ENCODE measurements at regions not wholly inside any gene's neighbourhood (a gene's known extent, or its start where the extent isn't known, plus 50 kb on each side); places are given as distances from the start of the nearest gene placed in this dataset.

DNA sequence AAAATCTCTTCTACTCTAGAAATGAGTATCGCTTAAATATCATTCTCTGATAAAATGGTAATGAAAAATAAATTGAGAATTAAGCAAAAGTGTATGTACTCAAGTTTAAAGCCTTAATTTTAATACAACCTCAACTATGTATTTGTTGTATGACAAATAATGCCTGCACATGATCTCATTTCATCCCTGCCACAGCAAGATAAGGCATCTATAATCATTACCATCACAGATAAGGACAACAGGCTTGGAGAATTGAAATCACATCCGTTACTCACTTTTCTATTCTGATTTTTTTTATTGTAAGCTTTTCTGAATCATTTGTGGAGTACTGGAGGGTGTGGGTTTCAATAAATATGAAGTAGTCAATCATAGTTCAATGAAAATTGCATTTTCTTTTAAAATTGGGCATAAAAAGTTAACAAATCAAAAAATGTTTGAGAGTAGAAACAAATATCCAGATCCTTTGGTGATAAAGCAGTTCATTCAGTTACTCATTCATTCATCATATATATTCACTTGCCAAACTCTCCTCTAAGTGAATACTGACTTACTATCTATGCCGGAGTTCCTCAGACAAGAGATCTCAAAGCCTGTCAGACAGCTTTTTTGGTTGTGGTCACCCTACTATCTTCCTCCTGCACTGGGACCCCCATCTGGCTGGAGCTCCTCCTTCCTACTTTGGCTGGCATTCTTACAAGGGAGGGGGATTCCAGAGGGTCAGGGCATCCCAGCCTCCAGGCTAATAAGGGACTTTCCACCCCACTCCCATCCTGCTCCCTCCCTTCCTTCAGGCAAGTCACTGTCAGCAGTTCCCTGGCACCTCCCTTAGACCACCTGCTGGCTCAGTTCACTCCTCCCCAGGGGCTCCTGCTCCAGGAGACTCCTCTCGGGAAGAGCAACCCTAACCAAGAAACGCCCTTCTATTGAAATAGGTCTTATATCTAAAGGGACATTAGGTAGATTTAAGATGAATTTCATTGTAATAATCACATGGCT, 118.6 kb downstream of the OGFRL1 start:
- Mint-ChIP-seq H3K27ac (no peak overlapping the region), H3K9me3 (peaks cover 0 to 3% (median 0%) of the 10 kb centered on the region in 7 donors), H3K27me3 (peaks cover 7% of the 10 kb centered on the region), H3K4me1 (no peaks in the 10 kb centered on the region), H3K4me3 (no peak overlapping the region), H3K36me3 (no peaks in the 10 kb centered on the region)
- Histone ChIP-seq H3K27me3 (ENCODE audit: control insufficient read depth, insufficient read depth, low read length) (no peaks in the 10 kb centered on the region), H3K9me3 (ENCODE audit: control insufficient read depth in 2 of 2, low read length in 2 of 2) (no peaks in the 10 kb centered on the region), H3K36me3 (ENCODE audit: control insufficient read depth, insufficient read depth, low read length) (no peaks in the 10 kb centered on the region), H3K27ac (ENCODE audit: insufficient read depth, low read length, poor library complexity, severe bottlenecking) (no peak overlapping the region), H3K4me3 (ENCODE audit: low read depth, low read length) (no peak overlapping the region), H3K4me1 (ENCODE audit: control insufficient read depth, insufficient read depth, low read length, poor library complexity, severe bottlenecking) (no peaks in the 10 kb centered on the region)
- DNase-seq: no peak
- no peak for ATAC-seq (ENCODE audit: low read depth in 2 of 2)

DNA sequence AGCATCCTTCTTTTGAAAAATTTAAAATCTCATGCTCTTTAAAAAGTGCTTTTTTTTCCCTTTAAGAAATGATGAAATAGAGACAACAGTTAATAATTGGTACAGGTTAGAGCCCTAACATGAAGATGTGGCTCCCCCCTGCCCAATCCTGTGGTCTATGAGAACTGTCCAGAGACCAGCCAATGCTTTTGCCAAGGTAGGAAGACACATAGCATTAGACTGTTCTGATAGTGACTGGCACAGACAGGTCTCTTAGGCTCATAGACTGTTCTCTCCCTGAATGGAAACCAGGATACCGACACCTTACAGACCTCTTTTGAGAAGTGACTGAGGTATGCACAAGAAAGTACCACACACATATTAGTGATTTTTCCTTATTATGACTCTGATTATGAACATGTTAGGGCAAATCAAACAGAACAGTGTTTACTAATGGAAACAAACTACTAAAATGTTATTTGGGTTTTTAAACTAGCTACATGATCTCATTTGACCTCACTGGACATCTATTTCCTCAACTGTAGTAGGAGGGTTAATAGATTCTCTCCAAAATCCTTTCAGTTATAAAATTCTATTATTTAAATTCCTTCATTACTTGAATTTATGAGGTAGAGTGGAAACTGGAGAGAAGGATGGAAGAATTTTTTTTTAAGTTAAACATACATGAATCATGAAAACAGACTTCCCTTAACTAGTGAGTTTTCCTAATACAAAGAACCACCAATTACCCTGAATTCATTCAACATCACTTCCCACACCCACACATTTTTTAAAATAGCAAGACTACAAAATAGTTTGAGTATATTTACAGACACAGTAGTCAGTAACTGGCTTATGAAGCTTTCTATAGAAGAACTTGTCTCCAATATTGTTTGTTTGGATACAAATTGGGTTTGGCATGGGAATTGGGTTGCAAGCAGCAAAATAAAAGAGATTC, 120.4 kb downstream of the OGFRL1 start:
- H3K9me3 Mint-ChIP-seq: peaks cover 0 to 3% (median 0%) of the 10 kb centered on the region in 7 donors
- ATAC-seq (ENCODE audit: low read depth in 2 of 2): no peak
- Histone ChIP-seq H3K27me3 (ENCODE audit: control insufficient read depth, insufficient read depth, low read length) (no peaks in the 10 kb centered on the region), H3K4me1 (ENCODE audit: control insufficient read depth, insufficient read depth, low read length, poor library complexity, severe bottlenecking) (no peaks in the 10 kb centered on the region), H3K27ac (ENCODE audit: insufficient read depth, low read length, poor library complexity, severe bottlenecking) (no peak overlapping the region), H3K9me3 (ENCODE audit: control insufficient read depth in 2 of 2, low read length in 2 of 2) (no peaks in the 10 kb centered on the region), H3K36me3 (ENCODE audit: control insufficient read depth, insufficient read depth, low read length) (no peaks in the 10 kb centered on the region), H3K4me3 (ENCODE audit: low read depth, low read length) (no peak overlapping the region)
- no peak overlapping the region for H3K27ac Mint-ChIP-seq
- peaks cover 7% of the 10 kb centered on the region for H3K27me3 Mint-ChIP-seq
- H3K4me3 Mint-ChIP-seq: no peak overlapping the region
- no peaks in the 10 kb centered on the region for H3K36me3 Mint-ChIP-seq
- H3K4me1 Mint-ChIP-seq: no peaks in the 10 kb centered on the region
- no peak for DNase-seq

DNA sequence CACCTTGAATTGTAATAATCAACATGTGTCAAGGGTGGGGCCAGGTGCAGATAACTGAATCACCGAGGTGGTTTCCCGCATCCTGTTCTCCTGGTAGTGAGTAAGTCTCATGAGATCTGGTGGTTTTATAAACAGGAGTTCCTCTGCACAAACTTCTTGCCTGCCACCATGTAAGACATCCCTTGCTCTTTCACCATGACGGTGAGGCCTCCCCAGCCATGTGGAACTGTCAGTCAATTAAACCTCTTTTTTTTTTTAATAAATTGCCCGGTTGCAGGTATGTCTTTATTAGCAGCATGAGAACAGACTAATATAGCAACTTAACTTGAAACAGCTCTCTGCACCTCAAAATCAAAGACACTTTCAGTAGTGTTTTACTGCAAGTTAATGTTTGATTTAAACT, 121.6 kb downstream of the OGFRL1 start:
- H3K27me3 ChIP-seq (ENCODE audit: control insufficient read depth, insufficient read depth, low read length): no peaks in the 10 kb centered on the region
- peaks cover 0 to 5% (median 0%) of the 10 kb centered on the region in 7 donors for H3K9me3 Mint-ChIP-seq
- peaks cover 7% of the 10 kb centered on the region for H3K27me3 Mint-ChIP-seq
- H3K4me3 Mint-ChIP-seq: no peak overlapping the region
- no peak overlapping the region for H3K27ac ChIP-seq (ENCODE audit: insufficient read depth, low read length, poor library complexity, severe bottlenecking)
- no peaks in the 10 kb centered on the region for H3K36me3 ChIP-seq (ENCODE audit: control insufficient read depth, insufficient read depth, low read length)
- no peaks in the 10 kb centered on the region for H3K9me3 ChIP-seq (ENCODE audit: control insufficient read depth in 2 of 2, low read length in 2 of 2)
- no peaks in the 10 kb centered on the region for H3K4me1 ChIP-seq (ENCODE audit: control insufficient read depth, insufficient read depth, low read length, poor library complexity, severe bottlenecking)
- no peaks in the 10 kb centered on the region for H3K4me1 Mint-ChIP-seq
- H3K27ac Mint-ChIP-seq: no peak overlapping the region
- no peak overlapping the region for H3K4me3 ChIP-seq (ENCODE audit: low read depth, low read length)
- no peaks in the 10 kb centered on the region for H3K36me3 Mint-ChIP-seq
- ATAC-seq (ENCODE audit: low read depth in 2 of 2) (no peak), DNase-seq (no peak)

DNA sequence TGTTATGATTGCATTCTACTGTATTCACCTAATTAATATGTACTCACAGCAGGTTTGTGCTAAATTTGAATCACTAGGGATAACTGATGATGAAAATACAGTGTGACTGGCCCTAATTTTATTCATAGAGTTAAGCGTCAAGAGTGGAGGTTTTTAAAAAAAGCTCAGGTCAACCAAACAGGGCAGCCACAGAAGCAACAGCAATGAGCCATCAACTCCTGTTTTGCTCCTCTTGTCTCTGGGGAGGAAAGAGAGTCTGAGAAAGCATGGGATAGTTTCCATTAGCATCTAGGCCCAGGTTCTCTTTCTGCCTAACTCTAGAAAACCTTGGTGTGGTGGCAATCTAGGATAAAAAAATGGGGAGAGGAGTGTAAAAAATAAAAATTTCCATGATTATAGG, 122.1 kb downstream of the OGFRL1 start:
- Histone ChIP-seq H3K4me3 (ENCODE audit: low read depth, low read length) (no peak overlapping the region), H3K27ac (ENCODE audit: insufficient read depth, low read length, poor library complexity, severe bottlenecking) (no peak overlapping the region), H3K9me3 (ENCODE audit: control insufficient read depth in 2 of 2, low read length in 2 of 2) (no peaks in the 10 kb centered on the region), H3K27me3 (ENCODE audit: control insufficient read depth, insufficient read depth, low read length) (no peaks in the 10 kb centered on the region), H3K36me3 (ENCODE audit: control insufficient read depth, insufficient read depth, low read length) (no peaks in the 10 kb centered on the region), H3K4me1 (ENCODE audit: control insufficient read depth, insufficient read depth, low read length, poor library complexity, severe bottlenecking) (no peaks in the 10 kb centered on the region)
- H3K4me3 Mint-ChIP-seq: no peak overlapping the region
- H3K36me3 Mint-ChIP-seq: no peaks in the 10 kb centered on the region
- peaks cover 7% of the 10 kb centered on the region for H3K27me3 Mint-ChIP-seq
- H3K9me3 Mint-ChIP-seq: peaks cover 0 to 5% (median 0%) of the 10 kb centered on the region in 7 donors
- H3K27ac Mint-ChIP-seq: no peak overlapping the region
- no peaks in the 10 kb centered on the region for H3K4me1 Mint-ChIP-seq
- DNase-seq (no peak), ATAC-seq (ENCODE audit: low read depth in 2 of 2) (no peak)

DNA sequence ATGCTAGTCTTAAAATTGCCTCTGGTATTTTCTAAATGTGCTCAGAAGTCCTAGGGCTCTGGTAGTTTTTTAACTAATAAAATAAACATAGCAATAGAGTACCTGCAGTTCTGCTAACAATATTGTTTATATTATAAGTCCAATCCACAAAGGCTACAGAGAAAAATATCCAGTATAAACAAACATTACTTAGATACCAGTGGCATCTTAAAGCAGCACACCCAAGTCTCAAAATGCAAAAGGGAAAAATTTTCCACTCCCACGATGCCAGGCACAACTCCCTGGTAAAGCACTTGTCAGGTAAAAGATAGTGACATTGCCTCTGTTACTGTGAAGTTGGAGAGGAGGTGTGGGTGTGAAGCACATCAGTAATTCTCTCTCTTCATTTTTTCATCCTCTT, 123.3 kb downstream of the OGFRL1 start:
- Histone ChIP-seq H3K36me3 (ENCODE audit: control insufficient read depth, insufficient read depth, low read length) (no peaks in the 10 kb centered on the region), H3K4me1 (ENCODE audit: control insufficient read depth, insufficient read depth, low read length, poor library complexity, severe bottlenecking) (no peaks in the 10 kb centered on the region), H3K9me3 (ENCODE audit: control insufficient read depth in 2 of 2, low read length in 2 of 2) (no peaks in the 10 kb centered on the region), H3K27me3 (ENCODE audit: control insufficient read depth, insufficient read depth, low read length) (peaks cover 1% of the 10 kb centered on the region), H3K27ac (ENCODE audit: insufficient read depth, low read length, poor library complexity, severe bottlenecking) (no peak overlapping the region), H3K4me3 (ENCODE audit: low read depth, low read length) (no peak overlapping the region)
- peaks cover 0 to 5% (median 0%) of the 10 kb centered on the region in 7 donors for H3K9me3 Mint-ChIP-seq
- no peak for DNase-seq
- no peak overlapping the region for H3K27ac Mint-ChIP-seq
- peaks cover 12% of the 10 kb centered on the region for H3K27me3 Mint-ChIP-seq
- ATAC-seq (ENCODE audit: low read depth in 2 of 2): no peak
- no peaks in the 10 kb centered on the region for H3K4me1 Mint-ChIP-seq
- no peaks in the 10 kb centered on the region for H3K36me3 Mint-ChIP-seq
- H3K4me3 Mint-ChIP-seq: no peak overlapping the region

DNA sequence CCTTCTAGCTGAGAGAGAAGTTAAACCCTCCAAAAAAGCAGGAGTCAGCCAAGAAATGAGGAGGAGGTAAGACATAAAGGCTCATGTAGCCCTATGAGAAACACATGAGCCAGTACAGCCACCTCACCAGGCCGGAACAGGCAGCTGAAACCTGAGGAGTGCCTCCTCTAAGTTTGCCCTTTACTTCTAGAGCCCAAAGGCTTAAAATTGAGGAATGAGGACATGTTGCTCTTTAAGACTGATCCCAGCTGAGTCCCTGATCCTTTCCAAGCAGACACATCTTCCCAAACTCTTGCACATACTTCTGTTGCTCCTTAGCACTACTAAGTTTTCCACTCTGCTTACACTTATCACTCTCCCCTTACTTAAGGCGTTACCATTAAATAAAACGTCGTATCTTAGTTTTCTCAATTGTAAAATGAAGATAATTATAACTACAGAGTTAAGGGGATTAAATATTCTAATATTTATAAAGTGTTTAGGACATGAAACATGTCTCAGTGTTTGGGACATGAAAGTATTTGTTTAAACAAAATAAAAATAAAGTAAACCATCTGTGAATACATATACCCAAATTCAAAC, 124.0 kb downstream of the OGFRL1 start:
- no peak overlapping the region for H3K27ac Mint-ChIP-seq
- H3K36me3 Mint-ChIP-seq: no peaks in the 10 kb centered on the region
- H3K9me3 Mint-ChIP-seq: peaks cover 0 to 5% (median 0%) of the 10 kb centered on the region in 7 donors
- H3K9me3 ChIP-seq (ENCODE audit: control insufficient read depth in 2 of 2, low read length in 2 of 2): no peaks in the 10 kb centered on the region
- H3K27me3 ChIP-seq (ENCODE audit: control insufficient read depth, insufficient read depth, low read length): peaks cover 4% of the 10 kb centered on the region
- H3K4me3 Mint-ChIP-seq: no peak overlapping the region
- no peaks in the 10 kb centered on the region for H3K4me1 ChIP-seq (ENCODE audit: control insufficient read depth, insufficient read depth, low read length, poor library complexity, severe bottlenecking)
- no peaks in the 10 kb centered on the region for H3K4me1 Mint-ChIP-seq
- H3K36me3 ChIP-seq (ENCODE audit: control insufficient read depth, insufficient read depth, low read length): no peaks in the 10 kb centered on the region
- no peak overlapping the region for H3K27ac ChIP-seq (ENCODE audit: insufficient read depth, low read length, poor library complexity, severe bottlenecking)
- no peak for DNase-seq
- peaks cover 12% of the 10 kb centered on the region for H3K27me3 Mint-ChIP-seq
- no peak for ATAC-seq (ENCODE audit: low read depth in 2 of 2)
- no peak overlapping the region for H3K4me3 ChIP-seq (ENCODE audit: low read depth, low read length)

DNA sequence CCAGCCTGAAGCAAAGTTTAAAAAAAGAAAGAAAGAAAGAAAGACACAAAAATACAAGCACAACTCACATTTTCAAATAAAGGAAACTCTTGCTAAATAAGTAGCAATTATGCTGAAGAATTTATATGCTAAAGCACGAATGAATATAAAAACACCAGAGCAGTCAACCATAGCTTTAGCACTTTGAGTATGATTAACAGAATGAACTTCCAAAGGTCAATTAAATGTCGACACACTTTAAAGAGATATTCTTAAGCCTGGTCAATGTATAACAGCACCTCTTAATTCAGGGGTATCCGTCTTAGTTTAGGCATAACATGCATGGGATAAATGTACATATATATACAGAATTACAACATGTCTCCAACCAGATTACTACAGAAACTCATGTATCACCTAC, 125.9 kb downstream of the OGFRL1 start:
- H3K27me3 Mint-ChIP-seq: peaks cover 30% of the 10 kb centered on the region

More for the DNA sequence above, 125.9 kb downstream of the OGFRL1 start:
- Histone ChIP-seq H3K4me3 (ENCODE audit: low read depth, low read length) (no peak overlapping the region), H3K27ac (ENCODE audit: insufficient read depth, low read length, poor library complexity, severe bottlenecking) (no peak overlapping the region), H3K27me3 (ENCODE audit: control insufficient read depth, insufficient read depth, low read length) (peaks cover 13% of the 10 kb centered on the region), H3K36me3 (ENCODE audit: control insufficient read depth, insufficient read depth, low read length) (no peaks in the 10 kb centered on the region), H3K9me3 (ENCODE audit: control insufficient read depth in 2 of 2, low read length in 2 of 2) (no peaks in the 10 kb centered on the region), H3K4me1 (ENCODE audit: control insufficient read depth, insufficient read depth, low read length, poor library complexity, severe bottlenecking) (no peaks in the 10 kb centered on the region)
- Mint-ChIP-seq H3K4me1 (peaks cover 0 to 6% (median 2%) of the 10 kb centered on the region in 4 donors), H3K36me3 (no peaks in the 10 kb centered on the region), H3K4me3 (no peak overlapping the region), H3K9me3 (peaks cover 0 to 4% (median 0%) of the 10 kb centered on the region in 7 donors), H3K27ac (no peak overlapping the region)
- ATAC-seq (ENCODE audit: low read depth in 2 of 2): no peak
- DNase-seq: no peak
